GM12878 (cell line): ENCODE measurements at regions not wholly inside any gene's neighbourhood (a gene's known extent, or its start where the extent isn't known, plus 50 kb on each side); places are given as distances from the start of the nearest gene placed in this dataset.

Experiments used
- ATAC-seq: fragments of 200-7000 bp; cut with Tn5 transposase; 3 replicates; pipeline ENCODE4 v1.9.1; 2020; ENCODE audit warnings: mild to moderate bottlenecking, moderate library complexity
- BruUV-seq: library from RNA; stranded (reverse); fragments of 400-500 nt; replicated peaks from 2 replicates; lab custom pipeline; 2021; lab: Mats Ljungman, UMichigan
- CTCF ChIA-PET: fragments of 300-600 bp; sonication (Branson Sonifier 250); formaldehyde crosslinking; extraction: SDS; loops from one replicate; lab custom pipeline; 2021; ENCODE audit warnings: inconsistent platforms; lab: Yijun Ruan, JAX
- POLR2A ChIA-PET: fragments of 350-600 bp; formaldehyde crosslinking; extraction: SDS; loops from one replicate; lab custom pipeline; 2021; ENCODE audit warnings: inconsistent platforms; lab: Charles Lee
- RAD21 ChIA-PET: fragments of 300-600 bp; sonication (Branson Sonifier 250); formaldehyde crosslinking; loops from one replicate; lab custom pipeline; 2023; ENCODE audit warnings: antibody characterized with exemption; ENCODE audit not compliant: unreplicated experiment; lab: Charles Lee
- SMC1A ChIA-PET: fragments of 300-600 bp; sonication (Branson Sonifier 250); formaldehyde crosslinking; loops from one replicate; lab custom pipeline; 2023; ENCODE audit not compliant: unreplicated experiment, uncharacterized antibody; lab: Charles Lee
- DNase-seq: peaks from one replicate; pipeline ENCODE4 v3.0.0-alpha.2; 2011; ENCODE audit warnings: low read depth, low spot score
- FAIRE-seq: peaks from 3 replicates; lab custom pipeline; 2011; peaks lifted over from hg19 to GRCh38; lab: Jason Lieb, UNC
- H2AFZ ChIP-seq: 2 replicates; pipeline ENCODE4 v1.6.0; 2011; ENCODE audit warnings: low read depth, low read length, control low read depth; ENCODE audit not compliant: control insufficient read depth
- H3K27ac ChIP-seq: 2 replicates; pipeline ENCODE4 v1.5.1; 2011; ENCODE audit warnings: control low read depth; ENCODE audit not compliant: control insufficient read depth, insufficient read depth
- H3K27me3 ChIP-seq, 2 experiments: replicated peaks in 1 of 2; 2 replicates each; pipeline versions ENCODE4 v1.6.0 to v1.6.1; 2011; ENCODE audit warnings: low read length in 1 of 2; ENCODE audit not compliant: control insufficient read depth in 2 of 2, insufficient read depth in 2 of 2
- H3K36me3 ChIP-seq, 2 experiments: 2 replicates each; pipeline ENCODE4 v1.5.1; 2011; ENCODE audit warnings: low read length in 1 of 2; ENCODE audit not compliant: control insufficient read depth in 2 of 2, insufficient read depth in 2 of 2
- H3K4me1 ChIP-seq: 2 replicates; pipeline ENCODE4 v1.6.1; 2011; ENCODE audit warnings: mild to moderate bottlenecking, low read length, moderate library complexity, mixed read lengths; ENCODE audit not compliant: control insufficient read depth, insufficient read depth
- H3K4me2 ChIP-seq: 2 replicates; pipeline ENCODE4 v1.6.0; 2011; ENCODE audit warnings: control low read depth; ENCODE audit not compliant: control insufficient read depth, insufficient read depth
- H3K4me3 ChIP-seq: fragments of 200-600 bp; sonication (generic); 2 replicates; pipeline ENCODE4 v1.5.1; 2016
- H3K79me2 ChIP-seq: 2 replicates; pipeline ENCODE4 v1.6.0; 2011; ENCODE audit warnings: low read length; ENCODE audit not compliant: control insufficient read depth, insufficient read depth
- H3K9ac ChIP-seq: 2 replicates; pipeline ENCODE4 v1.8.0; 2011; ENCODE audit warnings: low read length, control low read depth, mixed read lengths; ENCODE audit not compliant: control insufficient read depth, insufficient read depth
- H3K9me3 ChIP-seq: replicated peaks from 3 replicates; pipeline ENCODE4 v1.5.1; 2011; ENCODE audit warnings: mild to moderate bottlenecking, low read length; ENCODE audit not compliant: control insufficient read depth, insufficient read depth
- H4K20me1 ChIP-seq: 2 replicates; pipeline ENCODE4 v1.6.0; 2011; ENCODE audit not compliant: control insufficient read depth, insufficient read depth
- CUX1 ChIP-seq: IDR thresholded peaks from 2 replicates; pipeline ENCODE4 v1.6.1; 2012; ENCODE audit warnings: improper control_type of control experiment, low read depth, low read length; ENCODE audit not compliant: insufficient replicate concordance
- RELA ChIP-seq: fragments of 450-650 bp; IDR thresholded peaks from 2 replicates; pipeline ENCODE4 v1.8.0; 2014; ENCODE audit warnings: borderline replicate concordance; ENCODE audit not compliant: partially characterized antibody
- ZBTB33 ChIP-seq: fragments of 450-650 bp; IDR thresholded peaks from 2 replicates; pipeline ENCODE4 v1.6.1; 2017; ENCODE audit warnings: mild to moderate bottlenecking
- WGBS: methylation state at CpG from one replicate; pipeline ENCODE4 v1.1.6; 2016; ENCODE audit warnings: low lambda C conversion rate; ENCODE audit not compliant: insufficient replicate concordance, insufficient coverage; ENCODE audit errors: missing lambda C conversion rate; 5-methylcytosine and 5-hydroxymethylcytosine counted together
- in situ Hi-C: fragments of 300-500 bp; cut with MboI; formaldehyde crosslinking; loops from 9 replicates; pipeline ENCODE4 v1.14.3; 2018; ENCODE audit warnings: mixed read lengths
- intact Hi-C: fragments of 100-400 bp; cut with micrococcal nuclease; formaldehyde crosslinking; loops from one replicate; pipeline ENCODE4 v1.14.2; 2022; ENCODE audit not compliant: unreplicated experiment

GRCh38 chr2:165032559-165032958 is 77.2 kb upstream of the SLC38A11 start:
- H3K79me2 ChIP-seq: no peaks in the 10 kb centered on the region
- no peak overlapping the region for H3K4me2 ChIP-seq
- ChIA-PET RAD21 (no interaction called here), POLR2A (interaction anchor here (0.6 kb wide), 1 partner anchor 98 kb away, joined by 3 read pairs; no protein-coding TSS in a partner anchor), CTCF (interaction anchor here (1.4 kb wide), 1 partner anchor 15 kb away, joined by 3 read pairs; no protein-coding TSS in a partner anchor), SMC1A (interaction anchor here (1.1 kb wide), 1 partner anchor 14 kb away, joined by 3 read pairs; no protein-coding TSS in a partner anchor)
- H3K36me3 ChIP-seq: no peaks in the 10 kb centered on the region
- no peak overlapping the region for H3K27ac ChIP-seq
- TF ChIP-seq CUX1 (no peak), ZBTB33 (no peak), RELA (no peak)
- in situ Hi-C loops: no loop called here
- no peaks in the 10 kb centered on the region for H3K4me1 ChIP-seq
- no peak overlapping the region for H3K9ac ChIP-seq
- WGBS: 40% methylated on average over 2 of the region's 2 CpGs
- no peak for ATAC-seq
- H3K4me3 ChIP-seq: no peak overlapping the region
- intact Hi-C loops: no loop called here
- H3K27me3 ChIP-seq: no peaks in the 10 kb centered on the region
- FAIRE-seq: no peak
- no peak overlapping the region for H2AFZ ChIP-seq
- BruUV-seq: no TSS peak
- H3K9me3 ChIP-seq: no peaks in the 10 kb centered on the region
- no peaks in the 10 kb centered on the region for H4K20me1 ChIP-seq
- DNase-seq: no peak
